GM18508 (cell line): ENCODE measurements at regions not wholly inside any gene's neighbourhood (a gene's known extent, or its start where the extent isn't known, plus 50 kb on each side); places are given as distances from the start of the nearest gene placed in this dataset.

ENCODE experiments used
- ATAC-seq: cut with Tn5 transposase; IDR thresholded peaks from one replicate; pipeline ENCODE4 v1.9.1; 2021; ENCODE audit warnings: moderate number of reproducible peaks; ENCODE audit not compliant: insufficient read depth, unreplicated experiment

GRCh38 chr10:124267231-124267885 lies 151.4 kb downstream of the OAT start:
- ATAC-seq = no peak

- no peak for ATAC-seq
These were observed 152.1 kb downstream of the OAT start for GRCh38 chr10:124266468-124267230.

- ATAC-seq = no peak
These were observed 152.8 kb downstream of the OAT start for GRCh38 chr10:124265776-124266467.

GRCh38 chr10:124265391-124265745 lies 153.4 kb downstream of the OAT start:
- no peak for ATAC-seq

GRCh38 chr10:124264711-124265390 lies 153.9 kb downstream of the OAT start:
- ATAC-seq = no peak

- ATAC-seq = no peak
These were observed 154.5 kb downstream of the OAT start for GRCh38 chr10:124264271-124264670.

GRCh38 chr10:124263726-124264125 lies 155.0 kb downstream of the OAT start:
- ATAC-seq = no peak

GRCh38 chr10:124262971-124263370 lies 155.8 kb downstream of the OAT start:
- no peak for ATAC-seq

- ATAC-seq = no peak
These were observed 156.4 kb downstream of the OAT start for GRCh38 chr10:124262234-124262865.

- no peak for ATAC-seq
These were observed 159.4 kb downstream of the OAT start for GRCh38 chr10:124259139-124259825.

- ATAC-seq = no peak
These were observed 160.9 kb downstream of the OAT start for GRCh38 chr10:124257781-124258180.

- no peak for ATAC-seq
These were observed 162.6 kb downstream of the OAT start for GRCh38 chr10:124256151-124256550.

- ATAC-seq = no peak
These were observed 162.2 kb upstream of the CHST15 start for GRCh38 chr10:124255556-124255955.

- ATAC-seq = no peak
These were observed 161.1 kb upstream of the CHST15 start for GRCh38 chr10:124254490-124254889.

- ATAC-seq = no peak
These were observed 159.6 kb upstream of the CHST15 start for GRCh38 chr10:124253006-124253405.

GRCh38 chr10:124252097-124252715 lies 158.8 kb upstream of the CHST15 start:
- ATAC-seq = no peak

GRCh38 chr10:124251317-124252065 lies 158.1 kb upstream of the CHST15 start:
- ATAC-seq = no peak

GRCh38 chr10:124250506-124250905 lies 157.1 kb upstream of the CHST15 start:
- no peak for ATAC-seq
